HuH-7 (cell line): ENCODE measurements at regions not wholly inside any gene's neighbourhood (a gene's known extent, or its start where the extent isn't known, plus 50 kb on each side); places are given as distances from the start of the nearest gene placed in this dataset.
"Not testable (repeated sequence)": the region's sequence is repeated elsewhere in the genome, so short reads cannot be mapped to it uniquely, and the experiment has no call there.

Source experiments
- DNase-seq: peaks from one replicate; pipeline ENCODE4 v3.0.0; 2011; ENCODE audit warnings: low spot score

- DNase-seq, result no peak
These were observed 155.4 kb upstream of the MARCKS start for GRCh38 chr6:113701552-113702254.

- DNase-seq, result no peak
These were observed 150.0 kb upstream of the MARCKS start for GRCh38 chr6:113707194-113707593.

GRCh38 chr6:113709936-113710509 is 147.1 kb upstream of the MARCKS start:
- DNase-seq, result peak; percentile 14

GRCh38 chr6:113713665-113714064 is 143.5 kb upstream of the MARCKS start:
- DNase-seq, result no peak

- DNase-seq, result no peak
These were observed 138.6 kb upstream of the MARCKS start for GRCh38 chr6:113718588-113718987.

GRCh38 chr6:113719064-113719463 is 138.1 kb upstream of the MARCKS start:
- DNase-seq, result peak; percentile 56

GRCh38 chr6:113719545-113719944 is 137.6 kb upstream of the MARCKS start:
- DNase-seq, result no peak

GRCh38 chr6:113723182-113723581 is 134.0 kb upstream of the MARCKS start:
- DNase-seq, result no peak

- not testable (repeated sequence) for DNase-seq
These were observed 132.2 kb upstream of the MARCKS start for GRCh38 chr6:113724927-113725326.

- no peak for DNase-seq
These were observed 125.6 kb upstream of the MARCKS start for GRCh38 chr6:113731541-113731940.

- DNase-seq, result peak; percentile 27
These were observed 124.7 kb upstream of the MARCKS start for GRCh38 chr6:113732384-113732966.

GRCh38 chr6:113733381-113733780 is 123.8 kb upstream of the MARCKS start:
- DNase-seq, result no peak

GRCh38 chr6:113734982-113735381 is 122.2 kb upstream of the MARCKS start:
- DNase-seq, result no peak

GRCh38 chr6:113735491-113735890 is 121.7 kb upstream of the MARCKS start:
- DNase-seq, result no peak

GRCh38 chr6:113736978-113737377 is 120.2 kb upstream of the MARCKS start:
- DNase-seq, result no peak

- DNase-seq, result no peak
These were observed 118.0 kb upstream of the MARCKS start for GRCh38 chr6:113739041-113739655.

GRCh38 chr6:113741651-113742050 is 115.5 kb upstream of the MARCKS start:
- no peak for DNase-seq

GRCh38 chr6:113742342-113742741 is 114.8 kb upstream of the MARCKS start:
- DNase-seq, result no peak

GRCh38 chr6:113744861-113745260 is 112.3 kb upstream of the MARCKS start:
- no peak for DNase-seq

GRCh38 chr6:113750151-113750855 is 106.8 kb upstream of the MARCKS start:
- no peak for DNase-seq

GRCh38 chr6:113754291-113754690 is 102.9 kb upstream of the MARCKS start:
- DNase-seq, result no peak

GRCh38 chr6:113755449-113756289 is 101.5 kb upstream of the MARCKS start:
- DNase-seq, result no peak
